ENCODE measurements at regions not wholly inside any gene's neighbourhood (a gene's known extent, or its start where the extent isn't known, plus 50 kb on each side); places are given as distances from the start of the nearest gene placed in this dataset.

GRCh38 chr4:163077680-163078079, 89.0 kb downstream of the NAF1 start:
- H3K4me1 ChIP-seq (replicated peaks in 1 of 2), result no peaks in the 10 kb centered on the region
- DNase-seq, result no peak
- H3K27ac ChIP-seq, result no peak overlapping the region
- no peak overlapping the region for H3K4me3 ChIP-seq
- intact Hi-C loops (cut with DNase I), result no loop called here
- no peak for TF ChIP-seq CTCF (IDR thresholded peaks at IDR 0.05)
- no peak for TF ChIP-seq POLR2A (IDR thresholded peaks at IDR 0.05)
- no peaks in the 10 kb centered on the region for H3K36me3 ChIP-seq (replicated peaks in 1 of 2)
- WGBS, 4 donors, result 73 to 85% (median 78%) methylated on average over 1 of the region's 1 CpG
- H3K27me3 ChIP-seq, result no peaks in the 10 kb centered on the region
- no peaks in the 10 kb centered on the region for H3K9me3 ChIP-seq (replicated peaks in 1 of 3)

GRCh38 chr4:163072222-163072621, 94.5 kb downstream of the NAF1 start:
- Histone ChIP-seq H3K27ac (no peak overlapping the region), H3K27me3 (no peaks in the 10 kb centered on the region), H3K4me3 (no peak overlapping the region), H3K36me3 (replicated peaks in 1 of 2) (no peaks in the 10 kb centered on the region), H3K9me3 (replicated peaks in 1 of 3) (no peaks in the 10 kb centered on the region), H3K4me1 (replicated peaks in 1 of 2) (no peaks in the 10 kb centered on the region)
- TF ChIP-seq CTCF (IDR thresholded peaks at IDR 0.05), result no peak
- TF ChIP-seq POLR2A (IDR thresholded peaks at IDR 0.05), result no peak
- DNase-seq, result no peak
- 61 to 68% (median 65%) methylated on average over 4 of the region's 4 CpGs for WGBS, 4 donors
- intact Hi-C loops (cut with DNase I), result no loop called here

GRCh38 chr4:163071308-163071707, 95.4 kb downstream of the NAF1 start:
- no peak overlapping the region for H3K4me3 ChIP-seq
- no peak for DNase-seq
- no peaks in the 10 kb centered on the region for H3K4me1 ChIP-seq (replicated peaks in 1 of 2)
- H3K27me3 ChIP-seq, result no peaks in the 10 kb centered on the region
- H3K9me3 ChIP-seq (replicated peaks in 1 of 3), result no peaks in the 10 kb centered on the region
- intact Hi-C loops (cut with DNase I), result no loop called here
- no peak overlapping the region for H3K27ac ChIP-seq
- no peak for TF ChIP-seq POLR2A (IDR thresholded peaks at IDR 0.05)
- TF ChIP-seq CTCF (IDR thresholded peaks at IDR 0.05), result no peak
- no peaks in the 10 kb centered on the region for H3K36me3 ChIP-seq (replicated peaks in 1 of 2)

- intact Hi-C loops (cut with DNase I), result no loop called here
- DNase-seq, result no peak
- WGBS, 4 donors, result 72 to 81% (median 75%) methylated on average over 2 of the region's 2 CpGs
- Histone ChIP-seq H3K27me3 (no peaks in the 10 kb centered on the region), H3K36me3 (replicated peaks in 1 of 2) (no peaks in the 10 kb centered on the region), H3K4me3 (no peak overlapping the region), H3K9me3 (replicated peaks in 1 of 3) (no peaks in the 10 kb centered on the region), H3K27ac (no peak overlapping the region), H3K4me1 (replicated peaks in 1 of 2) (no peaks in the 10 kb centered on the region)
- TF ChIP-seq POLR2A (IDR thresholded peaks at IDR 0.05) (no peak), CTCF (IDR thresholded peaks at IDR 0.05) (no peak)
Measured at GRCh38 chr4:163070023-163070422, 96.7 kb downstream of the NAF1 start.

Data from adrenal gland (tissue), 9 donors.